Astrocyte of the hippocampus (primary cell): ENCODE measurements at regions not wholly inside any gene's neighbourhood (a gene's known extent, or its start where the extent isn't known, plus 50 kb on each side); places are given as distances from the start of the nearest gene placed in this dataset.
A peak's percentile ranks its signal among the peaks of the same experiment; 100 is the strongest.
"Not testable (repeated sequence)": the region's sequence is repeated elsewhere in the genome, so short reads cannot be mapped to it uniquely, and the experiment has no call there.

Experiments used
- DNase-seq: peaks from one replicate; pipeline ENCODE4 v3.0.0; 2011; ENCODE audit warnings: low read depth, low spot score

- peak; percentile 80 for DNase-seq
These were observed 368.9 kb upstream of the CTSO start for GRCh38 chr4:156322592-156322991.

- peak; percentile 53 for DNase-seq
These were observed 367.5 kb upstream of the CTSO start for GRCh38 chr4:156321203-156321602.

DNA sequence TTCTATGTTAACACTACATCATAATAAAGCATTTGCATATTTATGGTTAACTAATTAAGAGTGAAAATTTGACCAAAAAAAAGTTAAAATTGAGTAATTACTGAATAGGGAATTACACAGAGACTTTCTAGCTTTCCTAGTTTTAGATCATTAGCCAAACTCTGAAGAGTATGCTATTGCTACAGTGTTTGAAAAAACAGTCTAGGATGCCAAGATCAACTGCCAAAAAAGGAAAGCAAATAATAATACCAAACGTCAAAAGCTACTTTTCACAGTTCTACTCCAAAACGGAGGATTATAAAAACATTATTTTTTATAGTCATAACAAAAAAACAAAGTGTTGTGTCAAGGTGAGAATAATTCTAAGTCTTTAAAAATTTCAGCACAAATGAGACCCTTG is 359.8 kb upstream of the CTSO start:
- peak; percentile 17 for DNase-seq

DNA sequence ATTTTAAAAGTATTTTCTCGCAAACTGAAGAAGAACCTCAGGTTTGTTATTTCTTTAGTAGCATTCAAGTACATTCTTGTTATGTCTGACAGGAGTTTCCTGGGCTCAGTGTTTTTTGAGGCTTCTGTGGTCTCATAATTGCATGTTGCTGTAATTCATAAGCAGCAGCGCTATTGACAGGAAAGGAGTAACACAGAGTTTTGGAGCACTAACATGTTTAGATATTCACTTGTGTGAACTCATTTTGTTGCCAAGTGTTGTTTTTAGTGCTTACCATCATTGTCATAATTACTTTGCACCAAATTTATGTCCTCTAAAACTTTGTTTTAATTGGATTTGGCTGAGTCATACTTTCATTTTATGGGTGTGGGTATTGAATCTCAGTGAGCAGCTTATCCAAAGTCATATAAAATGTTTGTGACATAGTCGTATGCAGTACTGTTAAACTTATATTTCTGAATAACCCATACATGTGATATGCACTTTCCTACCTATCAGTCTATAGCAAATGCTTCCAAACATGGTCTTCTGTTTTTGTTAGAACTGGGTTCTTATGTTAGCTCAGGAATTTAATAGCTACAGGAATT is 358.7 kb upstream of the CTSO start:
- DNase-seq = peak; percentile 52

- no peak for DNase-seq
These were observed 355.4 kb upstream of the CTSO start for GRCh38 chr4:156309031-156309430.

- DNase-seq = no peak
These were observed 350.0 kb upstream of the CTSO start for GRCh38 chr4:156303708-156304107.

- peak; percentile 84 for DNase-seq
These were observed 344.6 kb upstream of the CTSO start for GRCh38 chr4:156298230-156298629.

DNA sequence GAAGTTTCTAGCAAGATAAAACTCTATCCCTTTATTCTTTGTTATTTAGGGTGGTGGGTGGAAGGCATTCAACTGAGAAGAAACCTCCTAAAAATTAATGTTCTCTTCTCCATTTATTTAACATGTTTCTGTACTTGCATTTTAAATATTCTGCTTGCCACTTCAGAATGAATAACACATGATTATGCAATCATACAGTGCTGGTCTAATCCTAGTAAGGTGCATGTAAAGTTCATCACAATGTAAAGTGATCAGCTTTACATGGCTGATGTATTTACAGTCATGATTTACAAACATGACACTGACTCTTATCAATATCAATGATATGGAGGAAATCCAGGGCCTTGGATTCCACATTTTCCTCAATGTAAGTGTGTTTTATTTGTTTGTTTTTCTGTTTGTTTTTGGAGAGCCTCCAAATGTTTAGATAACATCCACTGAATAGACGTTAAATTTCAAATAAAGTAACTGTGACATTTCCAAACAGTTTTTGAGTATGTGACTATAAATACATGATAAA is 342.1 kb upstream of the CTSO start:
- DNase-seq = no peak

GRCh38 chr4:156294577-156294976 is 340.9 kb upstream of the CTSO start:
- peak; percentile 86 for DNase-seq

DNA sequence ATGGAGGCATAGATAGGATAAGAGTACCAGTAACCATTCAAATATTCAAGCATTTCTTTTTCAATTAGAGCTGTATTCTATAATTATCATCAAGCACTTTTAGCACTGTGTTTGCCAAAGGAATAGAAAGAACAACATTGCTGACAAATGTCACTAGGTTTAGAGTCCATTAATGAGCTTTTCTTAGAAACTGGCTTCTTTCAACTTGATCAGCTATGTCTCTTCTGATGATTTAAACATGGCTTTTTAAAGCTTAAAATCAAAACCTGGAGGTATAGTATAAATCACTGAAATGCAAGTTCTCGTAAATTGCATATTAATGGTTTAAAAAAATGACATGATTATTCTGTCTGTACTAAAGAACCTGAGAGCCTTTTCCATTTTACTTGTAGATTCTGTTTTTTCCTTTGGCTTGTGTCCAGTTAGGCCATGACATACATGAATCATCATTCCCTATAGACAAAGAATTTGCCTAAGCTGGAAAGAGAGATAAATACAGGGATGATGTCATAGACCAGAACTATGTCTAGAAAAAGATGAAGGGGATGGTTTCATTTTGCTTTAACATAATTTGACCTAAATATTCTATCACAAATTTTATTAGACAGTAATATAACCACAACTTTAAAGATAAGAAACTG is 340.1 kb upstream of the CTSO start:
- DNase-seq = peak; percentile 75

DNA sequence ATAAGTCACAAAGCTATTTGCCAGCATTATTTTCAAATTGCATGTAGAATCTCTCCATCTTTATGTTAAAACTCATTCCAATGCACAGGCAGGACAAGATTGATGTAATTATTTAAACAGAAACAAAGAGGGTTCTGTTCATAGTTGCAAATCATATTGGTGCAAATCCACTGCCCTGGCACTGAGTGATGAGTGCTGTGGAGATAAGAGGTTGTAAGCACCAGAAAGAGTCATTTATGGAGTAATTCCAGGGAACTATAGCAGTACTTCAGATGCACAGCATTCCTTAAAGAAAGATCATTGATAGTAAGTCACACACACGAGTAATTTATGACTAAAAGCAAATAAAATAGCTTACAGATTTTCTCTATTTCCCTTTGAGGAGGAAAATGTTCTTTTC is 337.7 kb upstream of the CTSO start:
- DNase-seq = peak; percentile 34

GRCh38 chr4:156290811-156291210 is 337.1 kb upstream of the CTSO start:
- DNase-seq = peak; percentile 10

- not testable (repeated sequence) for DNase-seq
These were observed 336.4 kb upstream of the CTSO start for GRCh38 chr4:156290026-156290425.

DNA sequence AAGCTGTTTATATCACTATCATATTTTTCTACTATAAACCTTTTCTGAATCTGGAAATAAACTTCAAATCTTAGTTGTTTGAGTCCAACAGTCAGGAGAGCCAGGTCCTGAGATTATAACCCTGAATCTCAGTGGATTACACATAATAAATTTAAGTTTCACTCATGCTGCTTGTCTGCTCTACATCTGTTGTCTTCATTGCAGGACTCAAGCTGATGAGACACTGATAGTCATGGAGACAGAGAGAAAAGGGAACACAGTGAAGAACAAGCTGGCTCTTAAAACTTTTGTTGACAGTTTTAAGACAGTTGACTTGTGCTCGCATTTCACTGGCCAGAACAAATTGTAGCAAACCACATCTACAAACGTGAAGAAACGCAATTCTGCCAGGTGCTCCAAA is 327.0 kb upstream of the CTSO start:
- no peak for DNase-seq

DNA sequence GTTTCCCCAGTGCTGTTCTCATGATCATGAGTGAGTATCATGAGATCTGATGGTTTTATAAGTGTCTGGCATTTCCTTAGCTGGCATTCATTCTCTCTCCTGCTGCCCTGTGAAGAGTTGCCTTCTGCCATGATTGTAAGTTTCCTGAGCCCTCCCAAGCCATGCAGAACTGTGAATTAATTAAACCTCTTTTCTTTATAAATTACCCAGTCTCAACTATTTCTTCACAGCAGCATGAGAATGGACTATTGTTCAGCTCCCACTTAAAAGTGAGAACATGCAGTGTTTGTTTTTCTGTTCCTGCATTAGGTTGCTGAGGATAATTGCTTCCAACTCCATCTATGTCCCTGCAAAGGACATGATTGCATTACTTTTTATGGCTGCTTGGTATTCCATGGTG is 311.7 kb upstream of the CTSO start:
- no peak for DNase-seq

- no peak for DNase-seq
These were observed 307.6 kb upstream of the CTSO start for GRCh38 chr4:156261230-156261629.

DNA sequence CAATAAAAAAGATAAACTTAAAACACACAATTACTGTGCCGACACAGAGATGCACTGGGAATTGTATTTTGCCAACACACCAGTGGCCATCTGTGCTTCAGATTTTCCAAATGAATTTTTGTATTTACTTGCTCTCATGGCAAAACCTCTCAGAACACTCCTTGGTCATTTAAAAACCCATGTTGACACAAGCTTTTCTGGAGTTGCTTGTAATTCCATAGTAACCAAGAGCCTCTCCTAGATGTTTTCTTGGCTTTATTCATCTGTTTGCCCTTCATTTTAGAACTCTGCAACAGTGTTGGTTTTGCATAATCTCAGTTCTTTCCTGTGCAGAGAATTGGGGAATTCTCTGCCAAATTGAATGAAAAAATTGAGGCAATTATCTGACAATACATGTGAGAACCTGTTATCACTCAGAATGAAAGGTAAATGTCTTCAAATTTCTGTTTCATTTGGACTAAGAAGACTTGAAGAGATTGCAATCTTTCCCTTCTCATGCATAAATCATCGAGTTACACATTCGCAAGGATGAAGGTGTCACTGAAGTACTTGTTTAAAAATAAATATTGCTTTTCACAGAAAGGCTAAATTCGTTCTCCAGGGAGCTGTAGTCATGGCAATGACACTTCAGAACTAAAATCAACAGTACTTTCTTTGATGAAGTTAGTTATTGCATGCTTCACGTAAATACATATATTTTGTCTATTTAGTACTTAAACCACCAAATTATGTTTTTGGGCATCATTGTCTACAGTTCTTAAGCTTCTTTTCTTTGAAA is 301.8 kb upstream of the CTSO start:
- DNase-seq = no peak

DNA sequence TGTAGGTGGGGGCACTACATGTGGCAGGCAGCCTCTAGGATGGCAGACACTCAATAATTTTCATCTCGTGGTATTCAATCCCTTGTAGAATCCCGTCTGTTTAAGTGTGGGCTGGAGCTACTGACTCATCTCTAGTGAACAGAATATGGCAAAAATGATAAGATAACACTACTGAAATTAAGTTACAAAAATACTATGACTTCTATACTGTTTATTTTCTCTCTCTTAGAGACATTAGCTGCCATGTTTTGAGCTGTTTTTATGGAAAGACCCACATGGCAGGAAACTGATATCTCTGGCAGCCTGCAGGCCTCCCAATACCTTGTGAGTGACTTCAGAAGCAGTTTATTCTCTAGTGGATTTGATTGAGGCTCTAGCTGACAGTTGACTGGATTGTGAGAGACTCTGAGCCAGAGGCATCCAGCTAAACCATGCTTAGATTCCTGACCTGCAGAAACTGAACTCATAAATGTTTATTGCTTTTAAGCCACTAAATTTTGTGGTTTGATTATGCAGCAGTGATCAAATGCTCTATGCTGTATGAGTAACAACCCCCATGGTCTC is 298.8 kb upstream of the CTSO start:
- DNase-seq = peak; percentile 50

DNA sequence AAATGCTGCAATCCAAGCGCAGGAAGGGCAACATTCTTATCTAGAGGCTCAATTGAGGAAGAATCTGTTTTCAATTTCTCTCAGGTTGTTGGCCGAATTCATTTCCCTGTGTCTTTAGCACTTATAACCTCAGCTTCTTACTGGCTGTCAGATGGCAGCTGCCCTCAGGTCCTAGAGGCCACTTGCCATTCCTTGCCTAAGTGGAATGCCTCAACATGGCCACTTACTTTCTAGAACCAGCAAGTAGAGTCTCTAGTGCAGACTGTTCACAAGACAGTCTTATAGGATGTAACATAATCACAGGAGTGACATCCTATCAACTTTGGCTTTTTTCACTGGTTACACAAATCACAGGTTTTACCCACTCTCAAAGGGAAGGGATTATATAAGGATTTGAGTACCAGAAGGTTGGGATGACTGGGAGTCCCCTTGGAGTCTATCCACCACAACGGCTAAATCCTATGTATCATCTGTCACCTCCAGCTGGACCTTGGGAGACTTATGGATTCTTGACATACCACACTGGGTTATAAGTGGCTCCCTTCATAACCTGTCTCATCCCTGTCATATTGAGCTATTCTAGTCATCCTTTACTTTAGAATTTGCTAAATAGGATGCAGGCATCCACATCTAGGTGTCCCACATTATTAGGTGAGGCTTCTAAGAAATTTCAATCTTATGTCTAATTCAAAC is 297.9 kb upstream of the CTSO start:
- no peak for DNase-seq

DNA sequence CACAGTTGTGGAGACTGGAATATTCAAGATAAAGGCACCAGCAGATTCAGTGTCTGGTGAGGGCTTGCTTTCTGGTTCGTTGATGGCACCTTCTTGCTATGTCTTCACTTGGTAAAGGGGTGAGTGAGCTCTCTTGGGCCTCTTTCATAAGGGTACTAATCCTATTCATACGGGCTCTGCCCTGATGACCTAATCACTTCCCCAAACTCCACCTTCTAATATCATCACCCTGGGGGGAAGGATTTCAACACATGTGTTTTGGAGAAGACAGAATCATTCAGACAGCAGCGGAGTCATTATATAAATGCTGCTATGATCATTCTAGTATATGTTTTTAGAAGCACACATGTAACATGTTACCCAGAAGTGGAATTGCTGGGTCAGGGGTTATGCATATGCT is 295.3 kb upstream of the CTSO start:
- no peak for DNase-seq

DNA sequence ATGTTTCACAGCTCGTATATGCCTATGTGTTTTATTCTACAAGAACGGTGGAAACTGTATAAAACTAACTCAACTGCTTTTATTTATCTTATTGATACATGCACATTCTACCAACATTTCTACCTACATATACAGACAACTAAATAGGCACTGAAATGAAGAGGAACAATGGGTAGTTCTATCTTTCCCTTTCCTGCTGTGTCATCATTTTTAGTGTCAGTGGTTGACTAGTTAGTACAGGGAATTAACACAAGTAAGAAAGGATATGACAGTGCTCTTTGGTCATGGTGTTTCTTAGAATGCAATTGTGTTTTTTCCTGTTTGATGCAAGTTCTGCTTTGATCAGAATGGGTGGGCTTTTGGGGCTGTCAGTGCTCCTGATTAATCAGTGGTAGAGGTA is 293.8 kb upstream of the CTSO start:
- no peak for DNase-seq

DNA sequence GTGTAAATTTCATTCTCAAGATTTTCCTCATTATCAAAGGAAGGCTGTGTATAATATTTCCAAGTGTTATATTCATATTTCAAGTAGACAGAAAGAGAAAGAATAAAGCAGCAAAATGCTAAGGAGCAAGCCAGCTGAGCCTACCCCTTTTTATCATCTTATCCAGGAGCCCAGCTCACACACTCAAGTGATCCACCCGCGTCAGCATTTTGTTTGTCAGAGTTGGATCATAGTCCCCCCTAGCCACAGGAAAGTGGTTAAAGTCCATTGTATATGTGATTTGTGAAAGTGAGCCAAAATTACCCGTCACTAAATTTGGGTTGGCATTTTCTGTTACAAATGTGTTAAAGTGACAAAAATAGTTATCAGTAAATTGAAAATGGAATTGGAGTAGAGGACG is 289.3 kb upstream of the CTSO start:
- no peak for DNase-seq
